Mucosa of gallbladder (tissue), 1 donor: ENCODE measurements at regions not wholly inside any gene's neighbourhood (a gene's known extent, or its start where the extent isn't known, plus 50 kb on each side); places are given as distances from the start of the nearest gene placed in this dataset.

ENCODE experiments used
- DNase-seq: peaks from one replicate; pipeline ENCODE4 v3.0.0-alpha.2; 2020; ENCODE audit warnings: low spot score
- donor health status: DM: no; HTN: no; CAD: no.

GRCh38 chr1:187629075-187629474 lies 800.3 kb downstream of the PLA2G4A start:
- DNase-seq, result no peak

GRCh38 chr1:187630653-187631380 lies 802.1 kb downstream of the PLA2G4A start:
- DNase-seq, result no peak

GRCh38 chr1:187631381-187631675 lies 802.6 kb downstream of the PLA2G4A start:
- DNase-seq, result no peak

- DNase-seq, result no peak
Measured at GRCh38 chr1:187631984-187632383, 803.2 kb downstream of the PLA2G4A start.

GRCh38 chr1:187634940-187635339 lies 806.2 kb downstream of the PLA2G4A start:
- no peak for DNase-seq

GRCh38 chr1:187638733-187639434 lies 810.1 kb downstream of the PLA2G4A start:
- DNase-seq, result no peak

- no peak for DNase-seq
Measured at GRCh38 chr1:187641015-187641414, 812.3 kb downstream of the PLA2G4A start.

- DNase-seq, result no peak
Measured at GRCh38 chr1:187641463-187641862, 812.7 kb downstream of the PLA2G4A start.

- no peak for DNase-seq
Measured at GRCh38 chr1:187641907-187642306, 813.2 kb downstream of the PLA2G4A start.

GRCh38 chr1:187645651-187646050 lies 816.9 kb downstream of the PLA2G4A start:
- no peak for DNase-seq

GRCh38 chr1:187646536-187647107 lies 817.9 kb downstream of the PLA2G4A start:
- no peak for DNase-seq

- no peak for DNase-seq
Measured at GRCh38 chr1:187648091-187648490, 819.3 kb downstream of the PLA2G4A start.

- DNase-seq, result no peak
Measured at GRCh38 chr1:187654635-187655034, 825.9 kb downstream of the PLA2G4A start.

GRCh38 chr1:187655104-187655503 lies 826.4 kb downstream of the PLA2G4A start:
- no peak for DNase-seq

- no peak for DNase-seq
Measured at GRCh38 chr1:187665483-187665882, 836.7 kb downstream of the PLA2G4A start.

GRCh38 chr1:187680823-187681222 lies 852.1 kb downstream of the PLA2G4A start:
- DNase-seq, result no peak

- DNase-seq, result no peak
Measured at GRCh38 chr1:187682112-187682511, 853.4 kb downstream of the PLA2G4A start.

GRCh38 chr1:187685333-187685732 lies 856.6 kb downstream of the PLA2G4A start:
- DNase-seq, result no peak

- peak; percentile 63 for DNase-seq
Measured at GRCh38 chr1:187689129-187689528, 860.4 kb downstream of the PLA2G4A start.

GRCh38 chr1:187691439-187691838 lies 862.7 kb downstream of the PLA2G4A start:
- no peak for DNase-seq

GRCh38 chr1:187692799-187693198 lies 864.0 kb downstream of the PLA2G4A start:
- DNase-seq, result peak; percentile 73

- no peak for DNase-seq
Measured at GRCh38 chr1:187696073-187696472, 867.3 kb downstream of the PLA2G4A start.
